ENCODE measurements at regions not wholly inside any gene's neighbourhood (a gene's known extent, or its start where the extent isn't known, plus 50 kb on each side); places are given as distances from the start of the nearest gene placed in this dataset.
"Not testable (repeated sequence)": the region's sequence is repeated elsewhere in the genome, so short reads cannot be mapped to it uniquely, and the experiment has no call there.

- Histone ChIP-seq H3K4me1 (ENCODE audit: control insufficient read depth in 1 of 2, insufficient read depth in 2 of 2, low read depth in 1 of 2, low read length in 1 of 2) (no peaks in the 10 kb centered on the region), H3K4me3 (ENCODE audit: low read depth in 2 of 2, low read length in 1 of 2) (no peak overlapping the region), H3K27me3 (ENCODE audit: insufficient read depth) (no peaks in the 10 kb centered on the region), H3K4me2 (no peak overlapping the region), H3K9ac (no peak overlapping the region), H3K36me3 (replicated peaks in 1 of 2; ENCODE audit: control insufficient read depth in 1 of 2, insufficient read depth in 2 of 2, low read length in 1 of 2) (no peaks in the 10 kb centered on the region), H3K9me3 (no peaks in the 10 kb centered on the region), H2AFZ (ENCODE audit: low read depth) (no peak overlapping the region), H3F3A (replicated peaks; ENCODE audit: insufficient read depth) (no peaks in the 10 kb centered on the region), H3K27ac (ENCODE audit: low read depth in 2 of 2, low read length in 1 of 2) (no peak overlapping the region), H3K9me2 (peaks cover 2% of the 10 kb centered on the region; the same call in 1 of the 2 replicates), H3K79me2 (ENCODE audit: insufficient read depth) (no peaks in the 10 kb centered on the region), H4K20me1 (ENCODE audit: insufficient read depth) (no peaks in the 10 kb centered on the region)
- POLR2A ChIA-PET: no interaction called here
- WGBS (ENCODE audit: low lambda C conversion rate): 2% methylated on average over 2 of the region's 2 CpGs
- CTCF ChIA-PET: interaction anchor here (0.6 kb wide), 1 partner anchor 102 kb away, joined by 3 read pairs; no protein-coding TSS in a partner anchor
- TF ChIP-seq NRF1 (IDR thresholded peaks at IDR 0.05; ENCODE audit: low read depth, low read length) (no peak), TEAD4 (IDR thresholded peaks at IDR 0.05; ENCODE audit: borderline replicate concordance, insufficient read depth) (no peak), GABPA (IDR thresholded peaks at IDR 0.05; ENCODE audit: low read depth) (no peak), USF2 (IDR thresholded peaks at IDR 0.05; ENCODE audit: borderline replicate concordance, low read depth, low read length) (no peak), USF1 (IDR thresholded peaks at IDR 0.05; ENCODE audit: borderline replicate concordance, low read depth) (no peak)
- TF ChIP-seq, protein P1, sequence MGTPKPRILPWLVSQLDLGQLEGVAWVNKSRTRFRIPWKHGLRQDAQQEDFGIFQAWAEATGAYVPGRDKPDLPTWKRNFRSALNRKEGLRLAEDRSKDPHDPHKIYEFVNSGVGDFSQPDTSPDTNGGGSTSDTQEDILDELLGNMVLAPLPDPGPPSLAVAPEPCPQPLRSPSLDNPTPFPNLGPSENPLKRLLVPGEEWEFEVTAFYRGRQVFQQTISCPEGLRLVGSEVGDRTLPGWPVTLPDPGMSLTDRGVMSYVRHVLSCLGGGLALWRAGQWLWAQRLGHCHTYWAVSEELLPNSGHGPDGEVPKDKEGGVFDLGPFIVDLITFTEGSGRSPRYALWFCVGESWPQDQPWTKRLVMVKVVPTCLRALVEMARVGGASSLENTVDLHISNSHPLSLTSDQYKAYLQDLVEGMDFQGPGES (IDR thresholded peaks at IDR 0.05; ENCODE audit: low read depth, low read length): no peak
- DNase-seq: no peak
Observed at GRCh38 chr2:208799397-208799796, 392.8 kb downstream of the PTH2R start.

- H4K20me1 ChIP-seq (ENCODE audit: insufficient read depth); H2AFZ ChIP-seq (ENCODE audit: low read depth); H3K4me2 ChIP-seq; H3K79me2 ChIP-seq (ENCODE audit: insufficient read depth); H3K27ac ChIP-seq (ENCODE audit: low read depth in 2 of 2, low read length in 1 of 2); H3K4me1 ChIP-seq (ENCODE audit: control insufficient read depth in 1 of 2, insufficient read depth in 2 of 2, low read depth in 1 of 2, low read length in 1 of 2); H3F3A ChIP-seq (replicated peaks; ENCODE audit: insufficient read depth); DNase-seq; H3K4me3 ChIP-seq (ENCODE audit: low read depth in 2 of 2, low read length in 1 of 2); H3K27me3 ChIP-seq (ENCODE audit: insufficient read depth); CTCF ChIA-PET; H3K9ac ChIP-seq; POLR2A ChIA-PET; H3K36me3 ChIP-seq (replicated peaks in 1 of 2; ENCODE audit: control insufficient read depth in 1 of 2, insufficient read depth in 2 of 2, low read length in 1 of 2); H3K9me3 ChIP-seq; H3K9me2 ChIP-seq: not testable (repeated sequence)
- 36% methylated on average over 7 of the region's 12 CpGs for WGBS (ENCODE audit: low lambda C conversion rate)
Observed at GRCh38 chr2:208800887-208801286, 394.3 kb downstream of the PTH2R start.

- ChIA-PET POLR2A (no interaction called here), CTCF (no interaction called here)
- Histone ChIP-seq H2AFZ (ENCODE audit: low read depth) (no peak overlapping the region), H3K9ac (no peak overlapping the region), H3K27ac (ENCODE audit: low read depth in 2 of 2, low read length in 1 of 2) (no peak overlapping the region), H3F3A (replicated peaks; ENCODE audit: insufficient read depth) (no peaks in the 10 kb centered on the region), H3K4me3 (ENCODE audit: low read depth in 2 of 2, low read length in 1 of 2) (no peak overlapping the region), H3K9me3 (no peaks in the 10 kb centered on the region), H3K4me2 (no peak overlapping the region), H3K36me3 (replicated peaks in 1 of 2; ENCODE audit: control insufficient read depth in 1 of 2, insufficient read depth in 2 of 2, low read length in 1 of 2) (no peaks in the 10 kb centered on the region), H3K79me2 (ENCODE audit: insufficient read depth) (no peaks in the 10 kb centered on the region), H3K27me3 (ENCODE audit: insufficient read depth) (no peaks in the 10 kb centered on the region), H3K9me2 (no peaks in the 10 kb centered on the region), H3K4me1 (ENCODE audit: control insufficient read depth in 1 of 2, insufficient read depth in 2 of 2, low read depth in 1 of 2, low read length in 1 of 2) (no peaks in the 10 kb centered on the region), H4K20me1 (ENCODE audit: insufficient read depth) (no peaks in the 10 kb centered on the region)
- TF ChIP-seq, protein P2, sequence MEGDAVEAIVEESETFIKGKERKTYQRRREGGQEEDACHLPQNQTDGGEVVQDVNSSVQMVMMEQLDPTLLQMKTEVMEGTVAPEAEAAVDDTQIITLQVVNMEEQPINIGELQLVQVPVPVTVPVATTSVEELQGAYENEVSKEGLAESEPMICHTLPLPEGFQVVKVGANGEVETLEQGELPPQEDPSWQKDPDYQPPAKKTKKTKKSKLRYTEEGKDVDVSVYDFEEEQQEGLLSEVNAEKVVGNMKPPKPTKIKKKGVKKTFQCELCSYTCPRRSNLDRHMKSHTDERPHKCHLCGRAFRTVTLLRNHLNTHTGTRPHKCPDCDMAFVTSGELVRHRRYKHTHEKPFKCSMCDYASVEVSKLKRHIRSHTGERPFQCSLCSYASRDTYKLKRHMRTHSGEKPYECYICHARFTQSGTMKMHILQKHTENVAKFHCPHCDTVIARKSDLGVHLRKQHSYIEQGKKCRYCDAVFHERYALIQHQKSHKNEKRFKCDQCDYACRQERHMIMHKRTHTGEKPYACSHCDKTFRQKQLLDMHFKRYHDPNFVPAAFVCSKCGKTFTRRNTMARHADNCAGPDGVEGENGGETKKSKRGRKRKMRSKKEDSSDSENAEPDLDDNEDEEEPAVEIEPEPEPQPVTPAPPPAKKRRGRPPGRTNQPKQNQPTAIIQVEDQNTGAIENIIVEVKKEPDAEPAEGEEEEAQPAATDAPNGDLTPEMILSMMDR (IDR thresholded peaks at IDR 0.05): no peak
- TF ChIP-seq FOSL2 (IDR thresholded peaks at IDR 0.05; ENCODE audit: borderline replicate concordance, low read depth) (no peak), TCF12 (IDR thresholded peaks at IDR 0.05) (no peak), NRF1 (IDR thresholded peaks at IDR 0.05; ENCODE audit: low read depth, low read length) (no peak), RFX5 (IDR thresholded peaks at IDR 0.05; ENCODE audit: low read length) (no peak), NFIC (IDR thresholded peaks at IDR 0.05; ENCODE audit: borderline replicate concordance) (no peak), MAX (IDR thresholded peaks at IDR 0.05; ENCODE audit: low read depth) (no peak)
- WGBS (ENCODE audit: low lambda C conversion rate): 34% methylated on average over 2 of the region's 2 CpGs
- no peak for DNase-seq
Observed at GRCh38 chr2:208807756-208808155, 401.2 kb downstream of the PTH2R start.

GRCh38 chr2:208811885-208812284 is 405.3 kb downstream of the PTH2R start:
- H3K79me2 ChIP-seq (ENCODE audit: insufficient read depth); H3K27me3 ChIP-seq (ENCODE audit: insufficient read depth); H3K9me2 ChIP-seq; H3K9me3 ChIP-seq; H3K4me3 ChIP-seq (ENCODE audit: low read depth in 2 of 2, low read length in 1 of 2); H3K9ac ChIP-seq; DNase-seq; POLR2A ChIA-PET; H3K4me2 ChIP-seq; CTCF ChIA-PET; H3K27ac ChIP-seq (ENCODE audit: low read depth in 2 of 2, low read length in 1 of 2); H3F3A ChIP-seq (replicated peaks; ENCODE audit: insufficient read depth); H4K20me1 ChIP-seq (ENCODE audit: insufficient read depth); H3K36me3 ChIP-seq (replicated peaks in 1 of 2; ENCODE audit: control insufficient read depth in 1 of 2, insufficient read depth in 2 of 2, low read length in 1 of 2); H3K4me1 ChIP-seq (ENCODE audit: control insufficient read depth in 1 of 2, insufficient read depth in 2 of 2, low read depth in 1 of 2, low read length in 1 of 2); H2AFZ ChIP-seq (ENCODE audit: low read depth): not testable (repeated sequence)
- whole genome bisulfite sequencing (ENCODE audit: low lambda C conversion rate): 17% methylated on average over 5 of the region's 10 CpGs

All from SK-N-SH (cell line).